K562 (cell line): ENCODE measurements at regions not wholly inside any gene's neighbourhood (a gene's known extent, or its start where the extent isn't known, plus 50 kb on each side); places are given as distances from the start of the nearest gene placed in this dataset.

Source experiments
- ATAC-seq: fragments of 200-7000 bp; cut with Tn5 transposase; 3 replicates; pipeline ENCODE4 v1.9.1; 2020; ENCODE audit warnings: moderate library complexity
- BruUV-seq: library from RNA; stranded (reverse); fragments of 400-500 nt; replicated peaks from 2 replicates; lab custom pipeline; 2021; lab: Mats Ljungman, UMichigan
- CTCF ChIA-PET: fragments of 300-600 bp; formaldehyde crosslinking; extraction: SDS; loops from one replicate; lab custom pipeline; 2021; ENCODE audit warnings: low intra/inter-chr PET ratio; lab: Yijun Ruan, JAX
- POLR2A ChIA-PET: fragments of 300-600, 350-650 bp; sonication (Branson Sonifier 250); formaldehyde crosslinking; extraction: SDS; loops from one replicate; lab custom pipeline; 2021; ENCODE audit warnings: antibody characterized with exemption, inconsistent platforms; lab: Yijun Ruan, JAX
- DNase-seq, 4 experiments: peaks; one replicate each; pipeline versions ENCODE4 v3.0.0 to v3.0.0-alpha.2; 2011 to 2018; ENCODE audit warnings: low spot score in 3 of 4, mixed read lengths in 3 of 4; ENCODE audit errors: extremely low read depth in 1 of 4
- FAIRE-seq: peaks from 2 replicates; lab custom pipeline; 2011; peaks lifted over from hg19 to GRCh38; lab: Jason Lieb, UNC
- H2AFZ ChIP-seq: 2 replicates; pipeline ENCODE4 v1.6.0; 2011; ENCODE audit warnings: low read depth, low read length, control low read depth, inconsistent platforms
- H3K27ac ChIP-seq: fragments of 200-600 bp; 3 replicates; pipeline ENCODE4 v1.8.0; 2011; ENCODE audit warnings: low read depth, mild to moderate bottlenecking, control low read depth, inconsistent platforms, low read length, moderate library complexity, mixed read lengths; ENCODE audit errors: extremely low read depth
- H3K27me3 ChIP-seq, 2 experiments: fragments of 300-600 bp in 1 of 2; 2 replicates in 1 of 2; 3 replicates in 1 of 2; pipeline versions ENCODE4 v1.6.0 to v1.8.0; 2011; ENCODE audit warnings: inconsistent platforms in 2 of 2, low read length in 2 of 2, mild to moderate bottlenecking in 1 of 2, mixed read lengths in 1 of 2, moderate library complexity in 1 of 2; ENCODE audit not compliant: control insufficient read depth in 2 of 2, insufficient read depth in 2 of 2
- H3K36me3 ChIP-seq: fragments of 300-600 bp; 3 replicates; pipeline ENCODE4 v1.8.0; 2011; ENCODE audit warnings: mild to moderate bottlenecking, low read length, inconsistent platforms; ENCODE audit not compliant: control insufficient read depth, insufficient read depth
- H3K4me1 ChIP-seq, 2 experiments: fragments of 200-600 bp in 1 of 2; replicated peaks in 1 of 2; 2 replicates in 1 of 2; 3 replicates in 1 of 2; pipeline versions ENCODE4 v1.5.1 to v1.8.0; 2011; ENCODE audit warnings: inconsistent platforms in 2 of 2, low read length in 2 of 2, mild to moderate bottlenecking in 1 of 2, mixed read lengths in 1 of 2, moderate library complexity in 1 of 2; ENCODE audit not compliant: control insufficient read depth in 2 of 2, insufficient read depth in 2 of 2
- H3K4me2 ChIP-seq: 2 replicates; pipeline ENCODE4 v1.6.1; 2011; ENCODE audit warnings: low read length, control low read depth, inconsistent platforms, mixed read lengths; ENCODE audit not compliant: insufficient read depth
- H3K4me3 ChIP-seq: fragments of 200-600 bp; sonication (generic), shearing (Covaris generic); 2 replicates; pipeline ENCODE4 v1.5.1; 2016; ENCODE audit warnings: control low read depth, inconsistent platforms
- H3K79me2 ChIP-seq: fragments of 200-600 bp; 3 replicates; pipeline ENCODE4 v1.8.0; 2011; ENCODE audit warnings: low read length, inconsistent platforms; ENCODE audit not compliant: control insufficient read depth, insufficient read depth
- H3K9ac ChIP-seq, 2 experiments: 2 replicates each; pipeline versions ENCODE4 v1.6.0 to v1.6.1; 2011; ENCODE audit warnings: low read depth in 2 of 2, low read length in 2 of 2, control low read depth in 1 of 2, inconsistent platforms in 1 of 2, mild to moderate bottlenecking in 1 of 2, mixed read lengths in 1 of 2; ENCODE audit not compliant: insufficient read depth in 1 of 2
- H3K9me1 ChIP-seq: one replicate; pipeline ENCODE4 v1.6.0; 2011; ENCODE audit warnings: inconsistent platforms, mild to moderate bottlenecking, low read length, moderate library complexity; ENCODE audit not compliant: control insufficient read depth, insufficient read depth
- H3K9me3 ChIP-seq: replicated peaks from 2 replicates; pipeline ENCODE4 v1.5.1; 2011; ENCODE audit warnings: low read depth, low read length, inconsistent platforms; ENCODE audit not compliant: control insufficient read depth, insufficient read depth
- H4K20me1 ChIP-seq: replicated peaks from 2 replicates; pipeline ENCODE4 v1.6.1; 2011; ENCODE audit warnings: low read length, inconsistent platforms, mixed read lengths; ENCODE audit not compliant: control insufficient read depth, insufficient read depth
- CAMTA2 ChIP-seq: fragments of 250-450 bp; sonication (Bioruptor Pico); conservative IDR thresholded peaks from 2 replicates; pipeline ENCODE4 v1.5.1; 2022
- CBFA2T2 ChIP-seq: fragments of 450-650 bp; conservative IDR thresholded peaks from 2 replicates; pipeline ENCODE4 v1.6.1; 2017; ENCODE audit warnings: mild to moderate bottlenecking
- ERF ChIP-seq: fragments of 450-650 bp; formaldehyde crosslinking; IDR thresholded peaks from 2 replicates; pipeline ENCODE4 v1.4.0; 2020; ENCODE audit warnings: mild to moderate bottlenecking, mixed read lengths
- HDAC8 ChIP-seq: fragments of 450-650 bp; IDR thresholded peaks from 2 replicates; pipeline ENCODE4 v1.6.1; 2016; ENCODE audit warnings: mild to moderate bottlenecking, missing genetic modification characterization, moderate library complexity, missing compliant biosample characterization
- MYNN ChIP-seq, 2 experiments: sonication (generic); formaldehyde crosslinking in 1 of 2; IDR thresholded peaks; 2 replicates each; pipeline versions ENCODE4 v1.5.0 to v1.6.1; 2016 to 2020; ENCODE audit warnings: antibody characterized with exemption in 1 of 2, missing genetic modification reagents in 1 of 2
- NFRKB ChIP-seq: fragments of 450-650 bp; IDR thresholded peaks from 2 replicates; pipeline ENCODE4 v1.6.1; 2016; ENCODE audit warnings: low read depth
- POLR2B ChIP-seq: fragments of 450-650 bp; IDR thresholded peaks from 2 replicates; pipeline ENCODE4 v1.6.1; 2018; ENCODE audit warnings: low read depth; ENCODE audit not compliant: partially characterized antibody
- RBM14 ChIP-seq: fragments of 200-400 bp; formaldehyde crosslinking; IDR thresholded peaks from 2 replicates; pipeline ENCODE4 v1.6.1; 2018; ENCODE audit warnings: low read depth, mild to moderate bottlenecking, low read length, moderate library complexity, borderline replicate concordance; ENCODE audit not compliant: insufficient read depth
- THAP7 ChIP-seq: fragments of 250-450 bp; sonication (Bioruptor Pico); IDR thresholded peaks from 2 replicates; pipeline ENCODE4 v1.5.0; 2021
- ZNF224 ChIP-seq: sonication (generic); formaldehyde crosslinking; IDR thresholded peaks from 2 replicates; pipeline ENCODE4 v1.8.0; 2022; ENCODE audit warnings: mild to moderate bottlenecking, missing genetic modification reagents
- ZNF518B ChIP-seq: fragments of 250-450 bp; sonication (Bioruptor Pico); IDR thresholded peaks from 2 replicates; pipeline ENCODE4 v1.5.0; 2021; ENCODE audit warnings: mild to moderate bottlenecking, moderate library complexity
- ZNF780A ChIP-seq: fragments of 250-450 bp; sonication (Bioruptor Pico); IDR thresholded peaks from 2 replicates; pipeline ENCODE4 v1.5.0; 2021; ENCODE audit warnings: mild to moderate bottlenecking
- WGBS: fragments of 100-300 bp; shearing (Covaris generic); methylation state at CpG from one replicate; pipeline ENCODE4 v1.1.6; 2016; ENCODE audit warnings: low coverage, mixed read lengths; ENCODE audit not compliant: insufficient coverage; ENCODE audit errors: missing lambda C conversion rate; 5-methylcytosine and 5-hydroxymethylcytosine counted together
- in situ Hi-C: fragments of 300-500 bp; cut with MboI; formaldehyde crosslinking; loops from 4 replicates; pipeline ENCODE4 v1.15.0; 2018; ENCODE audit warnings: inconsistent platforms, mixed read lengths
- intact Hi-C: fragments of 100-400 bp; cut with micrococcal nuclease; formaldehyde crosslinking; loops from 2 replicates; pipeline ENCODE4 v1.14.2; 2022
- TF ChIP-seq, protein P1 (sequence below): fragments of 450-650 bp; IDR thresholded peaks from 2 replicates; pipeline ENCODE4 v1.6.1; 2016; ENCODE audit warnings: antibody characterized with exemption

DNA sequence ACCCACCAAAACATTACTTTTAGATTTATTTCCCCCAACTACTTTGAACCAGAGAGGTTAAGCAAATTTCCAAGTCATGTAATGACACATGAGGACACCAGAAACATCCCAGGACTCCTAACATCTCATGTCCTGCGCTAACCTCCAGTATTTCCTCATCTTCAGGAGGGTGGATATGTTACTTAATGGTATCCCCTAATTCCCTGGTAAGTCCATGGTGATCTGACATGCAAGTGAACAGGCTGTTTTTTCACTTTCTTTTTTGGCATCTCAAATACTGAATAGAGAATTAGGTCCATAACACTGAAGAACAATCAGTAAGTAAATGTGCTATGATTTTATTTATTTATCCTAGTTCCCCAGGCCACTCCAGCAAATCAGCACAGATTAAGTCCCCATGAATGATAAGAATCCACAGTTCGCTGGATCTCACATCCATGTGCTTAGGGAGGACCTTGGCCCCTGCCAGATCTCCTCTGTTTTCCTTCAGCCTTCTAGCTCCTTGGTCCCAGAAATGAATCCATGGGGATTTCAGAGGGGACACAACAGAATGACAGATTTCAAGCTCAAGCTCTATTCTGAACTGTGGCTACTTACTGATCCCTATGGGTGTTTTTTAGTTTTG, 334.6 kb downstream of the CDC5L start:
- whole genome bisulfite sequencing: 0% methylated on average over 2 of the region's 2 CpGs
- in situ Hi-C loops (no loop called here), intact Hi-C loops (no loop called here)
- Histone ChIP-seq H2AFZ (no peak overlapping the region), H3K79me2 (no peaks in the 10 kb centered on the region), H4K20me1 (no peaks in the 10 kb centered on the region), H3K4me2 (no peak overlapping the region), H3K36me3 (no peaks in the 10 kb centered on the region), H3K9ac (no peak overlapping the region), H3K27me3 (peaks cover 13 to 15% of the 10 kb centered on the region in 2 experiments), H3K4me1 (no peaks in the 10 kb centered on the region), H3K4me3 (no peak overlapping the region), H3K27ac (no peak overlapping the region), H3K9me3 (no peaks in the 10 kb centered on the region), H3K9me1 (no peaks in the 10 kb centered on the region)
- no peak for DNase-seq
- CTCF ChIA-PET: interaction anchor here (1.1 kb wide), 1 partner anchor 66 kb away, joined by 4 read pairs; no protein-coding TSS in a partner anchor
- TF ChIP-seq HDAC8 (tag) (no peak), RBM14 (no peak), THAP7 (CRISPR knock-in tag) (no peak), NFRKB (no peak), ZNF518B (no peak), ERF (CRISPR knock-in tag) (no peak), CAMTA2 (no peak), MYNN (IDR thresholded peaks at IDR 0.05) (no peak), MYNN (CRISPR knock-in tag; IDR thresholded peaks at IDR 0.05) (no peak), POLR2B (no peak), ZNF780A (CRISPR knock-in tag) (no peak), ZNF224 (CRISPR knock-in tag) (no peak), CBFA2T2 (no peak)
- TF ChIP-seq, protein P1, sequence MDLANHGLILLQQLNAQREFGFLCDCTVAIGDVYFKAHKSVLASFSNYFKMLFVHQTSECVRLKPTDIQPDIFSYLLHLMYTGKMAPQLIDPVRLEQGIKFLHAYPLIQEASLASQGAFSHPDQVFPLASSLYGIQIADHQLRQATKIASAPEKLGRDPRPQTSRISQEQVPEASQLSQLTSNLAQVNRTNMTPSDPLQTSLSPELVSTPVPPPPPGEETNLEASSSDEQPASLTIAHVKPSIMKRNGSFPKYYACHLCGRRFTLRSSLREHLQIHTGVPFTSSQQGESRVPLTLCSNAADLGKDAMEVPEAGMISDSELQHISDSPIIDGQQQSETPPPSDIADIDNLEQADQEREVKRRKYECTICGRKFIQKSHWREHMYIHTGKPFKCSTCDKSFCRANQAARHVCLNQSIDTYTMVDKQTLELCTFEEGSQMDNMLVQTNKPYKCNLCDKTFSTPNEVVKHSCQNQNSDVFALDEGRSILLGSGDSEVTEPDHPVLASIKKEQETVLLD: no peak
- no TSS peak for BruUV-seq
- no peak for FAIRE-seq
- POLR2A ChIA-PET: no interaction called here
- no peak for ATAC-seq
